H1 (cell line): ENCODE measurements at regions not wholly inside any gene's neighbourhood (a gene's known extent, or its start where the extent isn't known, plus 50 kb on each side); places are given as distances from the start of the nearest gene placed in this dataset.

ENCODE experiments used
- CTCF ChIA-PET: fragments of 300-600 bp; sonication (Branson Sonifier 250); formaldehyde crosslinking; loops from one replicate; lab custom pipeline; 2021; ENCODE audit not compliant: partially characterized antibody; lab: Charles Lee
- POLR2A ChIA-PET: fragments of 300-600 bp; sonication (Branson Sonifier 250); formaldehyde crosslinking; loops from one replicate; lab custom pipeline; 2021; ENCODE audit warnings: inconsistent platforms; ENCODE audit not compliant: partially characterized antibody; lab: Charles Lee
- DNase-seq, 2 experiments: peaks; one replicate each; pipeline versions ENCODE4 v3.0.0 to v3.0.0-alpha.2; 2010 to 2022; ENCODE audit warnings: low spot score in 2 of 2, low read depth in 1 of 2, mixed read lengths in 1 of 2
- FAIRE-seq: peaks from 2 replicates; lab custom pipeline; 2011; peaks lifted over from hg19 to GRCh38; lab: Jason Lieb, UNC
- H2AFZ ChIP-seq: 2 replicates; pipeline ENCODE4 v1.8.1; 2012; ENCODE audit warnings: low read length, inconsistent platforms
- H2AK5ac ChIP-seq: 2 replicates; pipeline ENCODE4 v1.6.1; 2013; ENCODE audit warnings: low read depth, low read length
- H2BK120ac ChIP-seq: replicated peaks from 2 replicates; pipeline ENCODE3; 2013; ENCODE audit warnings: low read depth, low read length, inconsistent platforms
- H2BK12ac ChIP-seq: 2 replicates; pipeline ENCODE4 v1.6.1; 2013; ENCODE audit warnings: low read depth, low read length
- H2BK15ac ChIP-seq: 2 replicates; pipeline ENCODE4 v1.6.1; 2013; ENCODE audit warnings: low read length
- H2BK20ac ChIP-seq: 2 replicates; pipeline ENCODE4 v1.6.1; 2013; ENCODE audit warnings: low read length
- H2BK5ac ChIP-seq: 2 replicates; pipeline ENCODE4 v1.6.1; 2013; ENCODE audit warnings: low read depth, low read length
- H3K14ac ChIP-seq: 2 replicates; pipeline ENCODE4 v1.6.1; 2013; ENCODE audit warnings: inconsistent platforms; ENCODE audit not compliant: insufficient read length
- H3K18ac ChIP-seq: 2 replicates; pipeline ENCODE4 v1.6.1; 2013; ENCODE audit warnings: low read length; ENCODE audit errors: extremely low read depth
- H3K23ac ChIP-seq: 2 replicates; pipeline ENCODE4 v1.6.1; 2013; ENCODE audit warnings: inconsistent platforms; ENCODE audit not compliant: insufficient read length
- H3K23me2 ChIP-seq: 2 replicates; pipeline ENCODE4 v1.6.1; 2013; ENCODE audit warnings: low read depth, low read length
- H3K27ac ChIP-seq: 2 replicates; pipeline ENCODE4 v1.6.1; 2011; ENCODE audit warnings: low read depth, low read length, inconsistent platforms
- H3K27me3 ChIP-seq, 4 experiments: replicated peaks in 1 of 4; 1 replicate in 1 of 4; 2 replicates in 3 of 4; pipeline versions ENCODE4 v1.6.1 to v1.8.1; 2011 to 2013; ENCODE audit warnings: low read length in 3 of 4, mild to moderate bottlenecking in 3 of 4, inconsistent platforms in 2 of 4, mixed read lengths in 2 of 4, moderate library complexity in 1 of 4; ENCODE audit not compliant: control insufficient read depth in 3 of 4, insufficient read depth in 3 of 4; ENCODE audit errors: extremely low read depth in 1 of 4
- H3K36me3 ChIP-seq, 4 experiments: 2 replicates each; pipeline versions ENCODE4 v1.6.1 to v1.8.1; 2011 to 2013; ENCODE audit warnings: mild to moderate bottlenecking in 4 of 4, low read length in 3 of 4, moderate library complexity in 2 of 4, control low read depth in 1 of 4, inconsistent platforms in 1 of 4; ENCODE audit not compliant: insufficient read depth in 4 of 4, control insufficient read depth in 2 of 4
- H3K4ac ChIP-seq: replicated peaks from 2 replicates; pipeline ENCODE3; 2013; ENCODE audit warnings: low read length, low read depth, mixed read lengths, inconsistent platforms; ENCODE audit not compliant: insufficient read length
- H3K4me1 ChIP-seq, 4 experiments: replicated peaks in 1 of 4; 1 replicate in 1 of 4; 2 replicates in 3 of 4; pipeline versions ENCODE4 v1.6.1 to v1.8.1; 2011 to 2013; ENCODE audit warnings: low read length in 3 of 4, inconsistent platforms in 2 of 4, mixed read lengths in 1 of 4; ENCODE audit not compliant: insufficient read depth in 4 of 4, control insufficient read depth in 3 of 4
- H3K4me2 ChIP-seq, 2 experiments: 2 replicates each; pipeline versions ENCODE4 v1.6.1 to v1.8.1; 2011 to 2013; ENCODE audit warnings: low read depth in 2 of 2, low read length in 2 of 2, control low read depth in 1 of 2, inconsistent platforms in 1 of 2, mild to moderate bottlenecking in 1 of 2; ENCODE audit not compliant: insufficient read depth in 1 of 2
- H3K4me3 ChIP-seq, 4 experiments: fragments of 200-600, 300-600 bp in 1 of 4; sonication (generic), shearing (Covaris generic), sonication (Bioruptor Twin) in 1 of 4; 2 replicates each; pipeline versions ENCODE4 v1.5.1 to v1.8.1; 2011 to 2016; ENCODE audit warnings: low read length in 4 of 4, low read depth in 3 of 4, control low read depth in 2 of 4, inconsistent platforms in 2 of 4, mild to moderate bottlenecking in 2 of 4, mixed read lengths in 1 of 4, moderate library complexity in 1 of 4; ENCODE audit not compliant: insufficient read depth in 2 of 4; ENCODE audit errors: extremely low read depth in 1 of 4
- H3K56ac ChIP-seq: replicated peaks from 2 replicates; pipeline ENCODE3; 2013; ENCODE audit warnings: low read depth, mild to moderate bottlenecking, mixed read lengths, low read length, inconsistent platforms; ENCODE audit not compliant: insufficient read length
- H3K79me1 ChIP-seq: 2 replicates; pipeline ENCODE4 v1.6.1; 2013; ENCODE audit warnings: low read depth, low read length, control low read depth
- H3K79me2 ChIP-seq, 2 experiments: 2 replicates each; pipeline versions ENCODE4 v1.6.1 to v1.8.1; 2012 to 2013; ENCODE audit warnings: low read length in 2 of 2, mild to moderate bottlenecking in 2 of 2, inconsistent platforms in 1 of 2; ENCODE audit not compliant: insufficient read depth in 2 of 2, control insufficient read depth in 1 of 2
- H3K9ac ChIP-seq, 4 experiments: replicated peaks in 1 of 4; 1 replicate in 1 of 4; 2 replicates in 3 of 4; pipeline versions ENCODE4 v1.6.1 to v1.8.1; 2011 to 2013; ENCODE audit warnings: low read depth in 3 of 4, low read length in 3 of 4, control low read depth in 2 of 4, mild to moderate bottlenecking in 2 of 4, moderate library complexity in 2 of 4, inconsistent platforms in 1 of 4; ENCODE audit errors: extremely low read depth in 1 of 4
- H3K9me3 ChIP-seq, 2 experiments: 2 replicates each; pipeline versions ENCODE4 v1.6.1 to v1.8.1; 2012 to 2013; ENCODE audit warnings: mild to moderate bottlenecking in 2 of 2, moderate library complexity in 2 of 2, control low read depth in 1 of 2, inconsistent platforms in 1 of 2, low read depth in 1 of 2, low read length in 1 of 2, mixed read lengths in 1 of 2; ENCODE audit not compliant: insufficient read depth in 2 of 2
- H4K20me1 ChIP-seq, 2 experiments: replicated peaks in 1 of 2; 2 replicates each; pipeline versions ENCODE3 to v1.8.1; 2011 to 2013; ENCODE audit warnings: inconsistent platforms in 2 of 2, low read length in 2 of 2, mild to moderate bottlenecking in 1 of 2; ENCODE audit not compliant: insufficient read depth in 2 of 2, control insufficient read depth in 1 of 2
- H4K5ac ChIP-seq: 2 replicates; pipeline ENCODE4 v1.6.1; 2013; ENCODE audit warnings: low read length, low read depth, mixed read lengths, inconsistent platforms; ENCODE audit not compliant: insufficient read length
- H4K8ac ChIP-seq: 2 replicates; pipeline ENCODE4 v1.8.0; 2013; ENCODE audit warnings: mild to moderate bottlenecking, moderate library complexity, low read length, inconsistent platforms; ENCODE audit not compliant: insufficient read depth; ENCODE audit errors: extremely low read depth
- H4K91ac ChIP-seq: replicated peaks from 2 replicates; pipeline ENCODE3; 2013; ENCODE audit warnings: low read length, mixed read lengths, inconsistent platforms; ENCODE audit not compliant: insufficient read length
- BACH1 ChIP-seq: IDR thresholded peaks from 2 replicates; pipeline ENCODE4 v1.6.1; 2012; ENCODE audit warnings: low read length, improper control_type of control experiment
- BRCA1 ChIP-seq: IDR thresholded peaks from 2 replicates; pipeline ENCODE4 v1.6.1; 2012; ENCODE audit warnings: low read depth, low read length, improper control_type of control experiment
- EP300 ChIP-seq, 2 experiments: IDR thresholded peaks; 1 replicate in 1 of 2; 2 replicates in 1 of 2; pipeline ENCODE4 v1.6.1; 2011 to 2012; ENCODE audit warnings: low read depth in 2 of 2, low read length in 2 of 2, mild to moderate bottlenecking in 2 of 2, borderline replicate concordance in 1 of 2, inconsistent platforms in 1 of 2, moderate library complexity in 1 of 2
- GTF2F1 ChIP-seq: IDR thresholded peaks from 2 replicates; pipeline ENCODE4 v1.6.1; 2012; ENCODE audit warnings: low read depth, low read length, improper control_type of control experiment, borderline replicate concordance
- JUND ChIP-seq: IDR thresholded peaks from 2 replicates; pipeline ENCODE4 v1.6.1; 2011; ENCODE audit warnings: mild to moderate bottlenecking, improper control_type of control experiment, low read length
- POLR2AphosphoS5 ChIP-seq: IDR thresholded peaks from 2 replicates; pipeline ENCODE4 v1.6.1; 2011; ENCODE audit warnings: low read depth, low read length
- SAP30 ChIP-seq: fragments of 300-600 bp; sonication (generic); IDR thresholded peaks from 2 replicates; pipeline ENCODE4 v1.7.1; 2012; ENCODE audit warnings: low read length, moderate library complexity, mild to moderate bottlenecking, inconsistent platforms; ENCODE audit not compliant: insufficient read depth, insufficient replicate concordance
- SP4 ChIP-seq: IDR thresholded peaks from 2 replicates; pipeline ENCODE4 v1.6.1; 2012; ENCODE audit warnings: low read length, inconsistent platforms
- WGBS, 2 experiments: shearing (Covaris generic) in 1 of 2; methylation state at CpG; one replicate each; pipeline versions ENCODE4 v1.1.6 to v1.1.7; 2013 to 2015; ENCODE audit warnings: low lambda C conversion rate in 2 of 2, mixed read lengths in 2 of 2, inconsistent platforms in 1 of 2, low coverage in 1 of 2, missing lambda C conversion rate in 1 of 2; ENCODE audit not compliant: insufficient replicate concordance in 2 of 2, insufficient coverage in 1 of 2, insufficient read length in 1 of 2; ENCODE audit errors: extremely low coverage in 1 of 2, missing lambda C conversion rate in 1 of 2; 5-methylcytosine and 5-hydroxymethylcytosine counted together

- Histone ChIP-seq H3K9ac (no peak overlapping the region), H3K14ac (no peak overlapping the region), H4K8ac (no peak overlapping the region), H3K4me3 (no peak overlapping the region), H3K27me3 (no peaks in the 10 kb centered on the region), H3K56ac (no peak overlapping the region), H4K20me1 (no peaks in the 10 kb centered on the region), H4K91ac (no peak overlapping the region), H3K18ac (no peak overlapping the region), H2AK5ac (no peak overlapping the region), H3K79me2 (no peaks in the 10 kb centered on the region), H2BK120ac (no peak overlapping the region), H3K4me1 (no peaks in the 10 kb centered on the region; a peak in 1 of 7 replicates), H3K4me2 (no peak overlapping the region), H4K5ac (no peak overlapping the region), H3K79me1 (no peaks in the 10 kb centered on the region), H2BK20ac (no peak overlapping the region), H3K9me3 (no peaks in the 10 kb centered on the region), H2BK15ac (no peak overlapping the region), H2AFZ (no peak overlapping the region), H3K23me2 (no peaks in the 10 kb centered on the region), H2BK12ac (no peak overlapping the region), H3K23ac (no peak overlapping the region), H3K36me3 (no peaks in the 10 kb centered on the region), H3K27ac (no peak overlapping the region), H2BK5ac (no peak overlapping the region), H3K4ac (no peak overlapping the region)
- 77% methylated on average over 5 of the region's 5 CpGs; no CpG with 5 or more reads in 1 of the 2 experiments for WGBS, 2 experiments
- ChIA-PET CTCF (no interaction called here), POLR2A (no interaction called here)
- TF ChIP-seq SAP30 (no peak), SP4 (no peak), BACH1 (no peak), EP300 (IDR thresholded peaks at IDR 0.05; ENCODE audit: borderline replicate concordance in 1 of 2, low read depth in 2 of 2, low read length in 2 of 2) (no peak), GTF2F1 (no peak), BRCA1 (no peak), JUND (no peak), POLR2AphosphoS5 (no peak)
- peak in 1 of 2 experiments; percentile 23 for DNase-seq
- no peak for FAIRE-seq
Measured at GRCh38 chr6:156543431-156543830, 233.7 kb upstream of the ARID1B start.
